GM12878 (cell line): ENCODE measurements at regions not wholly inside any gene's neighbourhood (a gene's known extent, or its start where the extent isn't known, plus 50 kb on each side); places are given as distances from the start of the nearest gene placed in this dataset.

ENCODE experiments used
- FOS ChIP-seq: IDR thresholded peaks from 3 replicates; pipeline ENCODE4 v1.6.1; 2011; ENCODE audit warnings: borderline replicate concordance; ENCODE audit not compliant: insufficient read length; ENCODE audit errors: extremely low read depth
- NFXL1 ChIP-seq: fragments of 450-650 bp; IDR thresholded peaks from 2 replicates; pipeline ENCODE4 v1.6.1; 2017; ENCODE audit warnings: antibody characterized with exemption, mild to moderate bottlenecking, borderline replicate concordance
- POLR2AphosphoS5 ChIP-seq: IDR thresholded peaks from 2 replicates; pipeline ENCODE4 v1.6.1; 2011; ENCODE audit warnings: mild to moderate bottlenecking, low read length, inconsistent platforms
- SREBF1 ChIP-seq: IDR thresholded peaks from 2 replicates; pipeline ENCODE4 v1.6.1; 2012; ENCODE audit warnings: mild to moderate bottlenecking, low read length

DNA sequence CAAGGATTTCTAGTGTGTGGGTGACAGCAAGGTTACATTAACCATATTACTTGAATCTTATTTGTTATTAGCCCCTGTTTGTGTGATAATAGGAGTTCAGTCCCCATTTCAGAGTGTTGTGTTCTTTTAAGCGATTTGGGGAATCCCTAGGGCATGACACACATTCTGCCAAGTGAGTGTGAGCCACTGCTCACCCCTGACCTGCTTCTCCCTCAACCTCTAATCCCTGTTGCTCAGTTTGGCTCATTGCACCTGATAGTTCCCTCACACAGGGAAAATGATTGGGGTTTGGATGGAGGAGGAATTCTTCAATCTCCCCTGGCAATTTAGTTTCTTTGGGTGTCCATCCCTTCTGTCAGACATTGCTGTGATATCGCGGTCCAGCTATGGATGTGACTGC, 149.2 kb downstream of the DMRTA1 start:
- TF ChIP-seq POLR2AphosphoS5: no peak
- TF ChIP-seq SREBF1: no peak
- no peak for TF ChIP-seq NFXL1
- TF ChIP-seq FOS: no peak
